Testis (tissue), 2 donors: ENCODE measurements at regions not wholly inside any gene's neighbourhood (a gene's known extent, or its start where the extent isn't known, plus 50 kb on each side); places are given as distances from the start of the nearest gene placed in this dataset.

ENCODE experiments used
- DNase-seq: peaks from one replicate; pipeline ENCODE4 v3.0.0-alpha.2; 2019
- H3K27ac ChIP-seq, 2 donors: fragments of 200-600 bp; sonication (generic); one replicate each; pipeline ENCODE4 v1.5.1; 2019
- H3K27me3 ChIP-seq: fragments of 200-600 bp; sonication (generic); one replicate; pipeline ENCODE4 v1.5.1; 2019
- H3K36me3 ChIP-seq: fragments of 200-600 bp; sonication (generic); one replicate; pipeline ENCODE4 v1.5.1; 2017; ENCODE audit warnings: low read depth; ENCODE audit errors: missing control alignments
- H3K4me1 ChIP-seq: fragments of 200-600 bp; sonication (generic); one replicate; pipeline ENCODE4 v1.5.1; 2019
- H3K4me3 ChIP-seq, 2 donors: fragments of 200-600 bp; sonication (generic); one replicate each; pipeline ENCODE4 v1.5.1; 2017 to 2019
- H3K9me3 ChIP-seq: fragments of 200-600 bp; sonication (generic); one replicate; pipeline ENCODE4 v1.5.1; 2017
- POLR2A ChIP-seq: fragments of 450-650 bp; IDR thresholded peaks from one replicate; pipeline ENCODE4 v1.6.1; 2017; ENCODE audit warnings: antibody characterized with exemption, mild to moderate bottlenecking, moderate library complexity
- WGBS, 2 donors: methylation state at CpG; one replicate each; pipeline ENCODE4 v1.1.5; 2018; 5-methylcytosine and 5-hydroxymethylcytosine counted together
- intact Hi-C: fragments of 100-400 bp; cut with DNase I; formaldehyde crosslinking; loops from one replicate; pipeline ENCODE4 v1.15.1; 2023; ENCODE audit warnings: low total_unique reads
- TF ChIP-seq, protein P1 (sequence below), 3 experiments: fragments of 450-650 bp in 2 of 3; fragments of 200-600 bp in 1 of 3; sonication (generic) in 1 of 3; IDR thresholded peaks; one replicate each; pipeline ENCODE4 v1.5.1; 2016 to 2019; ENCODE audit warnings: antibody characterized with exemption in 3 of 3, mild to moderate bottlenecking in 2 of 3, moderate library complexity in 1 of 3

DNA sequence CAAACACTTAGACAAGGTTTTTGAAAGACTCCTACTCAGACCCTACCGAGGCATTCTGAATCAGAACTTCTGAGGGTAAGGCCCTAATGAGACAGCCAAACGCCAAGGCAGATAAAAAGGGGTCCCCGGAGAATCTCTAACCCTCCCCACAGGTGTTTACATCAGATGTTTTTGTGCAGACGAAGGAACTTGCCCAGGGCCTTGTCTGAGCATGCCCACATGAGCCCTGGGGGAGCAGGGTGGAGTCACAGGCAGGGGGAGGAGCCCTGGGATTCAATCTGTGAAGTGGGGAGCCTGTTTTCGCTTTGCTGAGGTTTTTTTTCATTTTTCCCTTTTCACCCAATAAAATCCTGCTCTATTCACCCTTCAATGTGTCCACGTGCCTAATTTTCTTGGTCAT lies 61.6 kb upstream of the MED4 start:
- no peak overlapping the region for H3K27ac ChIP-seq
- no peaks in the 10 kb centered on the region for H3K9me3 ChIP-seq
- WGBS, 2 donors, result 75 to 77% methylated on average over 6 of the region's 6 CpGs

DNA sequence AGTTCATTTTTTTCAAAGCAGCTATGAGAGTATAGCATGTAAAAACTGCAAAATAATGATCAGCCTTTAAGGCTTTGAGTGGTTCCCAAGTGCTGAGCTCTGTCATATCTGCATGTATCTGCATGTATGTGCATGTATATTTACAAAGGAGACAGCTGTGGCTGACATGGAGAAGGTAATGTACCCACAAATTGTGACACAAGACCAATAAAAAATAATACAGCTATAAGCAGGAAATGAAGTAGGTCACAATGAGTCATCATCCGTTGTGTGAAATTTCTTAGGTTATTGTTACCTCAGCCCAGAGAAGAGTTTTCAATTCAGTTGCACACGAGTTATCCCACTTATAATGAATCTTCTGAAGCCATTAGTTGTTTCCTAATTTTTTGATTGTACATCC lies 60.9 kb upstream of the MED4 start:
- Histone ChIP-seq H3K4me3 (no peak overlapping the region), H3K27me3 (no peaks in the 10 kb centered on the region), H3K27ac (no peak overlapping the region), H3K36me3 (no peaks in the 10 kb centered on the region), H3K4me1 (no peaks in the 10 kb centered on the region), H3K9me3 (no peaks in the 10 kb centered on the region)
- DNase-seq, result no peak
- intact Hi-C loops, result no loop called here
- WGBS, 2 donors, result 78 to 82% methylated on average over 2 of the region's 2 CpGs
- no peak for TF ChIP-seq POLR2A
- TF ChIP-seq, protein P1, sequence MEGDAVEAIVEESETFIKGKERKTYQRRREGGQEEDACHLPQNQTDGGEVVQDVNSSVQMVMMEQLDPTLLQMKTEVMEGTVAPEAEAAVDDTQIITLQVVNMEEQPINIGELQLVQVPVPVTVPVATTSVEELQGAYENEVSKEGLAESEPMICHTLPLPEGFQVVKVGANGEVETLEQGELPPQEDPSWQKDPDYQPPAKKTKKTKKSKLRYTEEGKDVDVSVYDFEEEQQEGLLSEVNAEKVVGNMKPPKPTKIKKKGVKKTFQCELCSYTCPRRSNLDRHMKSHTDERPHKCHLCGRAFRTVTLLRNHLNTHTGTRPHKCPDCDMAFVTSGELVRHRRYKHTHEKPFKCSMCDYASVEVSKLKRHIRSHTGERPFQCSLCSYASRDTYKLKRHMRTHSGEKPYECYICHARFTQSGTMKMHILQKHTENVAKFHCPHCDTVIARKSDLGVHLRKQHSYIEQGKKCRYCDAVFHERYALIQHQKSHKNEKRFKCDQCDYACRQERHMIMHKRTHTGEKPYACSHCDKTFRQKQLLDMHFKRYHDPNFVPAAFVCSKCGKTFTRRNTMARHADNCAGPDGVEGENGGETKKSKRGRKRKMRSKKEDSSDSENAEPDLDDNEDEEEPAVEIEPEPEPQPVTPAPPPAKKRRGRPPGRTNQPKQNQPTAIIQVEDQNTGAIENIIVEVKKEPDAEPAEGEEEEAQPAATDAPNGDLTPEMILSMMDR (IDR thresholded peaks at IDR 0.05), result no peak

More for the DNA sequence above, 61.6 kb upstream of the MED4 start:
- Histone ChIP-seq H3K4me3 (no peak overlapping the region), H3K27me3 (no peaks in the 10 kb centered on the region), H3K36me3 (no peaks in the 10 kb centered on the region), H3K4me1 (no peaks in the 10 kb centered on the region)
- intact Hi-C loops, result no loop called here
- no peak for DNase-seq
- TF ChIP-seq, protein P1 (IDR thresholded peaks at IDR 0.05), result no peak

DNA sequence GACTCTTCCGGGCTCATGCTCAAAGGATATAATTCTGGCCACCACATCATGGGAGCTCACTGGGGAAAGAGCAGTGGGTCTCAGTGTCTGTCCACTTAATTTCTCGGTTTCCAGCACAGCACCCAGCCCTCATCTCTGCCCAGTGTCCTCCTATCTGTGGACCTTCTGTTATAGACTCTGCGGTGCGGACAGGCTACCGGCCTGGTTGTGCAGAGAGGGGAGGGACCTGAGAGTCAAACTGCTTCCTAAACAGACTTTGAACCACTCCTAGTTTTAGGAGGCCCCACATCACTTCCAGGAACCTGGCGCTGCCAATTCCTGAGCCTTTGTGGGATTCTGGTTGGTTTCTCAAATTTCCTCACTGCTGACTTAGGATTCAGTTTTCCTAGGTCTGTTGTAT lies 59.8 kb upstream of the MED4 start:
- no peak for DNase-seq
- H3K4me1 ChIP-seq, result no peaks in the 10 kb centered on the region
- H3K36me3 ChIP-seq, result no peaks in the 10 kb centered on the region
- no peaks in the 10 kb centered on the region for H3K9me3 ChIP-seq
- WGBS, 2 donors, result 95 to 100% methylated on average over 6 of the region's 6 CpGs
- intact Hi-C loops, result no loop called here
- no peak for TF ChIP-seq POLR2A
- TF ChIP-seq, protein P1 (IDR thresholded peaks at IDR 0.05), result no peak
- no peak overlapping the region for H3K27ac ChIP-seq
- no peak overlapping the region for H3K4me3 ChIP-seq
- H3K27me3 ChIP-seq, result no peaks in the 10 kb centered on the region

DNA sequence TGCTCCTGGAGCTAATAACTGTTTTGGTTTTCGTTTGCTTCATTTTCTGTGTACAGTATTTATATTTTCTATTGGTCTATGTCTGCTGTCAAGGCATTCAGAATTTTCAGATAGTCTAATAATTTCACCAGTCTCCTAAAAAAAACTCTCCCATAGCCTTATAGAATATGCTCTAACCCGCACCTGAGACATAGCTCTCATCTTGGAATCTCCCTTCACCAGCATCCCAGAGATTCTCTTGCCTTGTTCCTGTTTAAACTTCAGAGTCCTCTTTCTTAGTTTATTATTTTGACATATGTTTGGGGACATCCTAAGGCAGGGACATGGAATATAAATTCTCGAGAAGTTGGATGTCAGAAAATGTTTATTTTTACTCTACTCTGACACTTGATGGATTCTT lies 58.3 kb upstream of the MED4 start:
- intact Hi-C loops, result no loop called here
- WGBS, 2 donors, result 84 to 95% methylated on average over 3 of the region's 3 CpGs
- H3K27me3 ChIP-seq, result no peaks in the 10 kb centered on the region
- TF ChIP-seq, protein P1 (IDR thresholded peaks at IDR 0.05), result no peak
- no peak for DNase-seq
- H3K27ac ChIP-seq, result no peak overlapping the region
- H3K36me3 ChIP-seq, result no peaks in the 10 kb centered on the region
- no peaks in the 10 kb centered on the region for H3K4me1 ChIP-seq
- H3K4me3 ChIP-seq, result no peak overlapping the region
- no peaks in the 10 kb centered on the region for H3K9me3 ChIP-seq

DNA sequence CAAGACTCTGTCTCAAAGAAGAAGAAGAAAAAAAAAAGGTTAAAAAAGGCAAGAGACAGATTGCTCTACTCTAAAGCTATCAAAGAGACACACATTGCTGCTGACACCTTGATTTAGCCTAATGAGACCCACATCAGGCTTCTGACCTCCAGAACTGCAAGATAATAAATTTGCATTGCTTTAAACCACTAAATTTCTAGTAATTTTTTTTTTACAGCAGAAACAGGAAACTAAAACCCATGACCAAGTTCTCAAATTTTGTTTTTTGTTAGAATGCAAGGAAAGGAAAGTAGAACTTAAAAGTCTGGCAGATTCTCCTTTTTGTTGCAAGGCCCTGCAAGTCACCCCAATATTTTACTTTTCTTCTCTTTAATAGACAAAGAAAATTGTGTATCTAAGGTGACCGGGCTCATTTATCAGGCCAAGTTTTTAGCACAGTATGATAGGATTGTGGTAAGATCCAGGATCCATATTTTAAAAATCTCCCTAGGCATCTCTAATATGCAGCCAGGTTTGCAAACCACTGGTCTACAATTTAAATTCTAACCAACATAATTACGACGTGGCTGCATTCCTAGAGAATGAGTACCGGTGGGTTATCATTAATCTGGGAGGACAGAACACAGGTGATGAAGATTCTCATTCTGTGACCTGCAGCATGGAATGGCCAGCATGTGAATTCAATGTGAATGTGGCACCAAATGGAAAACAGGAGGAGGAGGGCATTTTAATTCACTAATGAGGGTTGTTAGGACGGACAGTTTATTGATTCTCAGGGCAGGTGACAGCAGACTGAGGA lies 56.7 kb upstream of the MED4 start:
- Histone ChIP-seq H3K27me3 (no peaks in the 10 kb centered on the region), H3K36me3 (no peaks in the 10 kb centered on the region), H3K9me3 (no peaks in the 10 kb centered on the region), H3K27ac (no peak overlapping the region), H3K4me1 (no peaks in the 10 kb centered on the region), H3K4me3 (no peak overlapping the region)
- intact Hi-C loops, result no loop called here
- WGBS, 2 donors, result 71 to 76% methylated on average over 5 of the region's 5 CpGs
- TF ChIP-seq, protein P1 (IDR thresholded peaks at IDR 0.05), result no peak
- no peak for TF ChIP-seq POLR2A
- no peak for DNase-seq
